Mucosa of descending colon (tissue), 3 donors: ENCODE measurements at regions not wholly inside any gene's neighbourhood (a gene's known extent, or its start where the extent isn't known, plus 50 kb on each side); places are given as distances from the start of the nearest gene placed in this dataset.

Source experiments
- ATAC-seq: fragments of 200-7000 bp; cut with Tn5 transposase; one replicate; pipeline ENCODE4 v1.9.1; 2020; ENCODE audit warnings: mild to moderate bottlenecking, moderate library complexity
- DNase-seq, 3 donors: peaks; one replicate each; pipeline ENCODE4 v3.0.0-alpha.2; 2020
- H3K36me3 ChIP-seq: fragments of 200-600 bp; one replicate; pipeline ENCODE4 v1.8.0; 2021; ENCODE audit warnings: low read depth, mild to moderate bottlenecking
- H3K4me1 ChIP-seq: fragments of 200-600 bp; one replicate; pipeline ENCODE4 v1.8.0; 2021; ENCODE audit warnings: low read depth, mild to moderate bottlenecking
- H3K4me3 ChIP-seq: fragments of 200-600 bp; one replicate; pipeline ENCODE4 v1.8.0; 2021; ENCODE audit warnings: mild to moderate bottlenecking
- H3K9me3 ChIP-seq: fragments of 200-600 bp; one replicate; pipeline ENCODE4 v1.8.0; 2021; ENCODE audit warnings: mild to moderate bottlenecking
- CTCF ChIP-seq: fragments of 200-600 bp; IDR thresholded peaks from one replicate; pipeline ENCODE4 v1.8.0; 2022; ENCODE audit warnings: antibody characterized with exemption, mild to moderate bottlenecking
- intact Hi-C, 2 donors: fragments of 100-400 bp; cut with DNase I in 1 of 2; cut with micrococcal nuclease in 1 of 2; formaldehyde crosslinking; loops; one replicate each; pipeline versions ENCODE4 v1.11.0 to v1.11.1; 2022; cut with DNase I, micrococcal nuclease
- donor health status: DM: no; HTN: no; CAD: no; lungs with moderate emphysema.
- donor health status: DM: no; HTN: no; CAD: no.
- donor health status: DM: no; HTN: yes; CAD: no.

- Histone ChIP-seq H3K9me3 (no peaks in the 10 kb centered on the region), H3K4me3 (no peak overlapping the region), H3K36me3 (no peaks in the 10 kb centered on the region), H3K4me1 (no peaks in the 10 kb centered on the region)
- intact Hi-C loops, result no loop called here
- ATAC-seq, result no peak
- TF ChIP-seq CTCF, result no peak
- no peak for DNase-seq
Measured at GRCh38 chr7:35546691-35547429, 148.1 kb downstream of the HERPUD2 start.

- TF ChIP-seq CTCF, result no peak
- H3K36me3 ChIP-seq, result no peaks in the 10 kb centered on the region
- intact Hi-C loops, result no loop called here
- no peaks in the 10 kb centered on the region for H3K4me1 ChIP-seq
- no peak for ATAC-seq
- H3K4me3 ChIP-seq, result no peak overlapping the region
- DNase-seq, result no peak
- H3K9me3 ChIP-seq, result no peaks in the 10 kb centered on the region
Measured at GRCh38 chr7:35545831-35546230, 149.1 kb downstream of the HERPUD2 start.

GRCh38 chr7:35544028-35544742, 150.8 kb downstream of the HERPUD2 start:
- ATAC-seq (no peak), DNase-seq (no peak)
- no peaks in the 10 kb centered on the region for H3K36me3 ChIP-seq
- H3K4me3 ChIP-seq, result no peak overlapping the region
- H3K4me1 ChIP-seq, result no peaks in the 10 kb centered on the region
- no peaks in the 10 kb centered on the region for H3K9me3 ChIP-seq
- no peak for TF ChIP-seq CTCF
- intact Hi-C loops, result no loop called here

GRCh38 chr7:35537067-35538023, 157.6 kb downstream of the HERPUD2 start:
- peak; percentile 98 for ATAC-seq
- intact Hi-C loops, result loop anchor here in 1 of 2 donors (10.0 kb wide), 1 partner anchor 353 kb away; no protein-coding TSS in a partner anchor
- Histone ChIP-seq H3K9me3 (no peaks in the 10 kb centered on the region), H3K4me3 (no peak overlapping the region), H3K4me1 (peaks cover 3% of the 10 kb centered on the region), H3K36me3 (no peaks in the 10 kb centered on the region)
- peak; percentile 71 to 87 (median 87) for DNase-seq
- TF ChIP-seq CTCF, result peak; percentile 90

GRCh38 chr7:35536396-35536826, 158.5 kb downstream of the HERPUD2 start:
- no peak for ATAC-seq
- Histone ChIP-seq H3K9me3 (no peaks in the 10 kb centered on the region), H3K4me3 (no peak overlapping the region), H3K36me3 (no peaks in the 10 kb centered on the region), H3K4me1 (peaks cover 3% of the 10 kb centered on the region)
- intact Hi-C loops, result loop anchor here in 1 of 2 donors (10.0 kb wide), 1 partner anchor 352 kb away; no protein-coding TSS in a partner anchor
- no peak for DNase-seq
- no peak for TF ChIP-seq CTCF
